K562 (cell line): ENCODE measurements at regions not wholly inside any gene's neighbourhood (a gene's known extent, or its start where the extent isn't known, plus 50 kb on each side); places are given as distances from the start of the nearest gene placed in this dataset.

ENCODE experiments used
- ATAC-seq: fragments of 200-7000 bp; cut with Tn5 transposase; 3 replicates; pipeline ENCODE4 v1.9.1; 2020; ENCODE audit warnings: moderate library complexity
- BruUV-seq: library from RNA; stranded (reverse); fragments of 400-500 nt; replicated peaks from 2 replicates; lab custom pipeline; 2021; lab: Mats Ljungman, UMichigan
- CTCF ChIA-PET: fragments of 300-600 bp; formaldehyde crosslinking; extraction: SDS; loops from one replicate; lab custom pipeline; 2021; ENCODE audit warnings: low intra/inter-chr PET ratio; lab: Yijun Ruan, JAX
- POLR2A ChIA-PET: fragments of 300-600, 350-650 bp; sonication (Branson Sonifier 250); formaldehyde crosslinking; extraction: SDS; loops from one replicate; lab custom pipeline; 2021; ENCODE audit warnings: antibody characterized with exemption, inconsistent platforms; lab: Yijun Ruan, JAX
- DNase-seq, 4 experiments: peaks; one replicate each; pipeline versions ENCODE4 v3.0.0 to v3.0.0-alpha.2; 2011 to 2018; ENCODE audit warnings: low spot score in 3 of 4, mixed read lengths in 3 of 4; ENCODE audit errors: extremely low read depth in 1 of 4
- FAIRE-seq: peaks from 2 replicates; lab custom pipeline; 2011; peaks lifted over from hg19 to GRCh38; lab: Jason Lieb, UNC
- H2AFZ ChIP-seq: 2 replicates; pipeline ENCODE4 v1.6.0; 2011; ENCODE audit warnings: low read depth, low read length, control low read depth, inconsistent platforms
- H3K27ac ChIP-seq: fragments of 200-600 bp; 3 replicates; pipeline ENCODE4 v1.8.0; 2011; ENCODE audit warnings: low read depth, mild to moderate bottlenecking, control low read depth, inconsistent platforms, low read length, moderate library complexity, mixed read lengths; ENCODE audit errors: extremely low read depth
- H3K27me3 ChIP-seq, 2 experiments: fragments of 300-600 bp in 1 of 2; 2 replicates in 1 of 2; 3 replicates in 1 of 2; pipeline versions ENCODE4 v1.6.0 to v1.8.0; 2011; ENCODE audit warnings: inconsistent platforms in 2 of 2, low read length in 2 of 2, mild to moderate bottlenecking in 1 of 2, mixed read lengths in 1 of 2, moderate library complexity in 1 of 2; ENCODE audit not compliant: control insufficient read depth in 2 of 2, insufficient read depth in 2 of 2
- H3K36me3 ChIP-seq: fragments of 300-600 bp; 3 replicates; pipeline ENCODE4 v1.8.0; 2011; ENCODE audit warnings: mild to moderate bottlenecking, low read length, inconsistent platforms; ENCODE audit not compliant: control insufficient read depth, insufficient read depth
- H3K4me1 ChIP-seq, 2 experiments: fragments of 200-600 bp in 1 of 2; replicated peaks in 1 of 2; 2 replicates in 1 of 2; 3 replicates in 1 of 2; pipeline versions ENCODE4 v1.5.1 to v1.8.0; 2011; ENCODE audit warnings: inconsistent platforms in 2 of 2, low read length in 2 of 2, mild to moderate bottlenecking in 1 of 2, mixed read lengths in 1 of 2, moderate library complexity in 1 of 2; ENCODE audit not compliant: control insufficient read depth in 2 of 2, insufficient read depth in 2 of 2
- H3K4me2 ChIP-seq: 2 replicates; pipeline ENCODE4 v1.6.1; 2011; ENCODE audit warnings: low read length, control low read depth, inconsistent platforms, mixed read lengths; ENCODE audit not compliant: insufficient read depth
- H3K4me3 ChIP-seq: fragments of 200-600 bp; sonication (generic), shearing (Covaris generic); 2 replicates; pipeline ENCODE4 v1.5.1; 2016; ENCODE audit warnings: control low read depth, inconsistent platforms
- H3K79me2 ChIP-seq: fragments of 200-600 bp; 3 replicates; pipeline ENCODE4 v1.8.0; 2011; ENCODE audit warnings: low read length, inconsistent platforms; ENCODE audit not compliant: control insufficient read depth, insufficient read depth
- H3K9ac ChIP-seq, 2 experiments: 2 replicates each; pipeline versions ENCODE4 v1.6.0 to v1.6.1; 2011; ENCODE audit warnings: low read depth in 2 of 2, low read length in 2 of 2, control low read depth in 1 of 2, inconsistent platforms in 1 of 2, mild to moderate bottlenecking in 1 of 2, mixed read lengths in 1 of 2; ENCODE audit not compliant: insufficient read depth in 1 of 2
- H3K9me1 ChIP-seq: one replicate; pipeline ENCODE4 v1.6.0; 2011; ENCODE audit warnings: inconsistent platforms, mild to moderate bottlenecking, low read length, moderate library complexity; ENCODE audit not compliant: control insufficient read depth, insufficient read depth
- H3K9me3 ChIP-seq: replicated peaks from 2 replicates; pipeline ENCODE4 v1.5.1; 2011; ENCODE audit warnings: low read depth, low read length, inconsistent platforms; ENCODE audit not compliant: control insufficient read depth, insufficient read depth
- H4K20me1 ChIP-seq: replicated peaks from 2 replicates; pipeline ENCODE4 v1.6.1; 2011; ENCODE audit warnings: low read length, inconsistent platforms, mixed read lengths; ENCODE audit not compliant: control insufficient read depth, insufficient read depth
- ATF1 ChIP-seq, 2 experiments: fragments of 450-650 bp in 1 of 2; IDR thresholded peaks; 2 replicates each; pipeline ENCODE4 v1.6.1; 2016; ENCODE audit warnings: missing compliant biosample characterization in 1 of 2, missing genetic modification characterization in 1 of 2
- FOXJ3 ChIP-seq: sonication (generic); formaldehyde crosslinking; IDR thresholded peaks from 2 replicates; pipeline ENCODE4 v1.4.0; 2020; ENCODE audit warnings: mild to moderate bottlenecking, missing genetic modification reagents
- IRF2 ChIP-seq: sonication (generic); formaldehyde crosslinking; IDR thresholded peaks from 2 replicates; pipeline ENCODE4 v1.8.1; 2022; ENCODE audit warnings: mild to moderate bottlenecking, missing genetic modification reagents
- MYNN ChIP-seq, 2 experiments: sonication (generic); formaldehyde crosslinking in 1 of 2; IDR thresholded peaks; 2 replicates each; pipeline versions ENCODE4 v1.5.0 to v1.6.1; 2016 to 2020; ENCODE audit warnings: antibody characterized with exemption in 1 of 2, missing genetic modification reagents in 1 of 2
- NFE2 ChIP-seq: IDR thresholded peaks from 2 replicates; pipeline ENCODE4 v1.6.1; 2014; ENCODE audit warnings: antibody characterized with exemption, low read depth
- NR3C1 ChIP-seq: sonication (generic); formaldehyde crosslinking; IDR thresholded peaks from 2 replicates; pipeline ENCODE4 v1.8.1; 2022; ENCODE audit warnings: missing genetic modification reagents
- PRMT5 ChIP-seq: sonication (generic); formaldehyde crosslinking; IDR thresholded peaks from 2 replicates; pipeline ENCODE4 v1.5.0; 2020; ENCODE audit warnings: missing genetic modification reagents
- TAF9B ChIP-seq: fragments of 450-650 bp; IDR thresholded peaks from 2 replicates; pipeline ENCODE4 v1.6.1; 2018; ENCODE audit warnings: mild to moderate bottlenecking; ENCODE audit not compliant: partially characterized antibody
- TGIF2 ChIP-seq: sonication (generic); formaldehyde crosslinking; IDR thresholded peaks from 2 replicates; pipeline ENCODE4 v1.8.1; 2022; ENCODE audit warnings: mild to moderate bottlenecking, missing genetic modification reagents, moderate library complexity
- TOE1 ChIP-seq, 2 experiments: fragments of 450-650 bp in 1 of 2; sonication (generic) in 1 of 2; formaldehyde crosslinking in 1 of 2; IDR thresholded peaks; 2 replicates each; pipeline versions ENCODE4 v1.7.1 to v1.8.0; 2016 to 2022; ENCODE audit warnings: borderline replicate concordance in 2 of 2, mild to moderate bottlenecking in 2 of 2, antibody characterized with exemption in 1 of 2, inconsistent platforms in 1 of 2, low read depth in 1 of 2, missing genetic modification reagents in 1 of 2, moderate library complexity in 1 of 2
- TRIM28 ChIP-seq: fragments of 450-650 bp; IDR thresholded peaks from 2 replicates; pipeline ENCODE4 v1.6.1; 2017
- ZNF184 ChIP-seq: sonication (generic); formaldehyde crosslinking; IDR thresholded peaks from 2 replicates; pipeline ENCODE4 v1.5.0; 2020; ENCODE audit warnings: missing genetic modification reagents
- ZNF282 ChIP-seq: sonication (generic); formaldehyde crosslinking; IDR thresholded peaks from 2 replicates; pipeline ENCODE4 v1.8.1; 2023; ENCODE audit warnings: missing genetic modification reagents
- ZNF639 ChIP-seq, 2 experiments: fragments of 200-800 bp in 1 of 2; sonication (Bioruptor generic) in 1 of 2; sonication (generic) in 1 of 2; formaldehyde crosslinking in 1 of 2; IDR thresholded peaks in 1 of 2; conservative IDR thresholded peaks in 1 of 2; 2 replicates each; pipeline versions ENCODE4 v1.5.0 to v1.6.1; 2016 to 2020; ENCODE audit warnings: missing compliant biosample characterization in 1 of 2, missing genetic modification characterization in 1 of 2, missing genetic modification reagents in 1 of 2
- WGBS: fragments of 100-300 bp; shearing (Covaris generic); methylation state at CpG from one replicate; pipeline ENCODE4 v1.1.6; 2016; ENCODE audit warnings: low coverage, mixed read lengths; ENCODE audit not compliant: insufficient coverage; ENCODE audit errors: missing lambda C conversion rate; 5-methylcytosine and 5-hydroxymethylcytosine counted together
- in situ Hi-C: fragments of 300-500 bp; cut with MboI; formaldehyde crosslinking; loops from 4 replicates; pipeline ENCODE4 v1.15.0; 2018; ENCODE audit warnings: inconsistent platforms, mixed read lengths
- intact Hi-C: fragments of 100-400 bp; cut with micrococcal nuclease; formaldehyde crosslinking; loops from 2 replicates; pipeline ENCODE4 v1.14.2; 2022
- TF ChIP-seq, protein P1 (sequence below): sonication (generic); formaldehyde crosslinking; IDR thresholded peaks from 2 replicates; pipeline ENCODE4 v1.8.1; 2022; ENCODE audit warnings: missing genetic modification reagents
- TF ChIP-seq, protein P2 (sequence below): fragments of 450-650 bp; formaldehyde crosslinking; IDR thresholded peaks from 2 replicates; pipeline ENCODE4 v1.4.0; 2020; ENCODE audit warnings: mild to moderate bottlenecking, moderate library complexity

GRCh38 chr22:23000657-23001347 lies 69.5 kb upstream of the GNAZ start:
- Histone ChIP-seq H4K20me1 (no peaks in the 10 kb centered on the region), H3K4me3 (no peak overlapping the region), H3K79me2 (no peaks in the 10 kb centered on the region), H3K4me1 (no peaks in the 10 kb centered on the region), H3K27me3 (no peaks in the 10 kb centered on the region), H3K9ac (no peak overlapping the region), H3K4me2 (no peak overlapping the region), H3K9me3 (peaks cover 11% of the 10 kb centered on the region), H3K27ac (no peak overlapping the region), H2AFZ (no peak overlapping the region), H3K9me1 (no peaks in the 10 kb centered on the region), H3K36me3 (no peaks in the 10 kb centered on the region)
- DNase-seq (no peak), FAIRE-seq (no peak), ATAC-seq (no peak)
- POLR2A ChIA-PET, result interaction anchor here (0.9 kb wide), 2 partner anchors 11 to 15 kb away, joined by 4 to 5 read pairs; no protein-coding TSS in a partner anchor
- CTCF ChIA-PET, result interaction anchor here (0.7 kb wide), 1 partner anchor 41 kb away, joined by 3 read pairs; no protein-coding TSS in a partner anchor
- in situ Hi-C loops, result no loop called here
- peak; percentile 91; the same call in 1 of the 2 replicates for TF ChIP-seq IRF2 (CRISPR knock-in tag)
- TF ChIP-seq, protein P1, sequence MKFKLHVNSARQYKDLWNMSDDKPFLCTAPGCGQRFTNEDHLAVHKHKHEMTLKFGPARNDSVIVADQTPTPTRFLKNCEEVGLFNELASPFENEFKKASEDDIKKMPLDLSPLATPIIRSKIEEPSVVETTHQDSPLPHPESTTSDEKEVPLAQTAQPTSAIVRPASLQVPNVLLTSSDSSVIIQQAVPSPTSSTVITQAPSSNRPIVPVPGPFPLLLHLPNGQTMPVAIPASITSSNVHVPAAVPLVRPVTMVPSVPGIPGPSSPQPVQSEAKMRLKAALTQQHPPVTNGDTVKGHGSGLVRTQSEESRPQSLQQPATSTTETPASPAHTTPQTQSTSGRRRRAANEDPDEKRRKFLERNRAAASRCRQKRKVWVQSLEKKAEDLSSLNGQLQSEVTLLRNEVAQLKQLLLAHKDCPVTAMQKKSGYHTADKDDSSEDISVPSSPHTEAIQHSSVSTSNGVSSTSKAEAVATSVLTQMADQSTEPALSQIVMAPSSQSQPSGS (CRISPR knock-in tag), result peak; percentile 61; the same call in 1 of the 2 replicates
- no peak for TF ChIP-seq MYNN (IDR thresholded peaks at IDR 0.05)
- peak; percentile 20; the same call in 1 of the 2 replicates for TF ChIP-seq MYNN (CRISPR knock-in tag; IDR thresholded peaks at IDR 0.05)
- peak; percentile 40 for TF ChIP-seq ATF1 (CRISPR knock-in tag; IDR thresholded peaks at IDR 0.05)
- TF ChIP-seq ATF1 (tag; IDR thresholded peaks at IDR 0.05), result no peak
- peak; percentile 69; the same call in 1 of the 2 replicates for TF ChIP-seq ZNF282 (CRISPR knock-in tag)
- TF ChIP-seq NR3C1 (CRISPR knock-in tag), result peak; percentile 79; the same call in 1 of the 2 replicates
- peak; percentile 9; the same call in 1 of the 2 replicates for TF ChIP-seq PRMT5 (CRISPR knock-in tag)
- peak; percentile 66; the same call in 1 of the 2 replicates for TF ChIP-seq FOXJ3 (CRISPR knock-in tag)
- TF ChIP-seq NFE2, result no peak
- TF ChIP-seq TRIM28, result no peak
- TF ChIP-seq, protein P2, sequence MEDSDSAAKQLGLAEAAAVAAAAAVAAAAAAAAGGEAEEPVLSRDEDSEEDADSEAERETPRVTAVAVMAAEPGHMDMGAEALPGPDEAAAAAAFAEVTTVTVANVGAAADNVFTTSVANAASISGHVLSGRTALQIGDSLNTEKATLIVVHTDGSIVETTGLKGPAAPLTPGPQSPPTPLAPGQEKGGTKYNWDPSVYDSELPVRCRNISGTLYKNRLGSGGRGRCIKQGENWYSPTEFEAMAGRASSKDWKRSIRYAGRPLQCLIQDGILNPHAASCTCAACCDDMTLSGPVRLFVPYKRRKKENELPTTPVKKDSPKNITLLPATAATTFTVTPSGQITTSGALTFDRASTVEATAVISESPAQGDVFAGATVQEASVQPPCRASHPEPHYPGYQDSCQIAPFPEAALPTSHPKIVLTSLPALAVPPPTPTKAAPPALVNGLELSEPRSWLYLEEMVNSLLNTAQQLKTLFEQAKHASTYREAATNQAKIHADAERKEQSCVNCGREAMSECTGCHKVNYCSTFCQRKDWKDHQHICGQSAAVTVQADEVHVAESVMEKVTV (CRISPR knock-in tag), result no peak
- peak; percentile 18; the same call in 1 of the 2 replicates for TF ChIP-seq TGIF2 (CRISPR knock-in tag)
- peak; percentile 44; the same call in 1 of the 2 replicates for TF ChIP-seq ZNF184 (CRISPR knock-in tag)
- peak in 1 of 2 experiments; percentile 30; a peak in 1 of 4 replicates for TF ChIP-seq ZNF639 (CRISPR knock-in tag; conservative IDR thresholded peaks at IDR 0.05 in 1 of 2, IDR thresholded peaks at IDR 0.05 in 1 of 2)
- no peak for TF ChIP-seq TAF9B
- TF ChIP-seq TOE1 (IDR thresholded peaks at IDR 0.05; ENCODE audit: borderline replicate concordance), result no peak
- TF ChIP-seq TOE1 (CRISPR knock-in tag; IDR thresholded peaks at IDR 0.05; ENCODE audit: borderline replicate concordance, low read depth), result 0 out of 2 replicates have a peak, but pooled peaks have one; percentile 37
- intact Hi-C loops, result no loop called here
- BruUV-seq, result no TSS peak
- 1% methylated on average over 2 of the region's 2 CpGs for WGBS
